Panc1 (cell line): ENCODE measurements at regions not wholly inside any gene's neighbourhood (a gene's known extent, or its start where the extent isn't known, plus 50 kb on each side); places are given as distances from the start of the nearest gene placed in this dataset.

Experiments
- ATAC-seq: fragments of 200-7000 bp; cut with Tn5 transposase; 2 replicates; pipeline ENCODE4 v1.9.1; 2020; ENCODE audit warnings: mild to moderate bottlenecking, moderate library complexity
- BruUV-seq: library from RNA; stranded (reverse); fragments of 400-500 nt; replicated peaks from 2 replicates; lab custom pipeline; 2021; lab: Mats Ljungman, UMichigan
- CTCF ChIA-PET: fragments of 300-600 bp; sonication (Branson Sonifier 250); formaldehyde crosslinking; loops from one replicate; lab custom pipeline; 2022; ENCODE audit warnings: antibody characterized with exemption; lab: Charles Lee
- POLR2A ChIA-PET: fragments of 300-600 bp; sonication (Branson Sonifier 250); formaldehyde crosslinking; loops from one replicate; lab custom pipeline; 2022; ENCODE audit warnings: antibody characterized with exemption; lab: Charles Lee
- DNase-seq: peaks from one replicate; pipeline ENCODE4 v3.0.0-alpha.2; 2010; ENCODE audit warnings: low read depth, low spot score
- H3K27ac ChIP-seq: 2 replicates; pipeline ENCODE4 v1.5.1; 2011; ENCODE audit warnings: mild to moderate bottlenecking, low read length, inconsistent platforms
- H3K27me3 ChIP-seq: fragments of 200-500 bp; sonication (Bioruptor generic); 2 replicates; pipeline ENCODE4 v1.6.0; 2014; ENCODE audit warnings: low read length, inconsistent platforms; ENCODE audit not compliant: control insufficient read depth, insufficient read depth
- H3K36me3 ChIP-seq: fragments of 200-500 bp; sonication (Bioruptor generic); 2 replicates; pipeline ENCODE4 v1.5.1; 2014; ENCODE audit warnings: inconsistent platforms, mild to moderate bottlenecking, low read length, moderate library complexity; ENCODE audit not compliant: control insufficient read depth, insufficient read depth
- H3K4me1 ChIP-seq: 2 replicates; pipeline ENCODE4 v1.5.1; 2011; ENCODE audit warnings: inconsistent platforms, mild to moderate bottlenecking, low read length, moderate library complexity; ENCODE audit not compliant: control insufficient read depth, insufficient read depth
- H3K4me3 ChIP-seq, 2 experiments: 2 replicates each; pipeline ENCODE4 v1.5.1; 2011 to 2012; ENCODE audit warnings: low read depth in 2 of 2, low read length in 2 of 2, mild to moderate bottlenecking in 2 of 2, inconsistent platforms in 1 of 2, moderate library complexity in 1 of 2
- H3K9me3 ChIP-seq: fragments of 200-500 bp; sonication (Bioruptor generic); 2 replicates; pipeline ENCODE4 v1.5.1; 2014; ENCODE audit warnings: low read depth, mild to moderate bottlenecking, inconsistent platforms, low read length, moderate library complexity; ENCODE audit not compliant: control insufficient read depth, insufficient read depth
- POLR2AphosphoS5 ChIP-seq: IDR thresholded peaks from 2 replicates; pipeline ENCODE4 v1.6.1; 2012; ENCODE audit warnings: mild to moderate bottlenecking, low read depth, low read length, moderate library complexity
- REST ChIP-seq, 2 experiments: IDR thresholded peaks; 2 replicates each; pipeline ENCODE4 v1.6.1; 2011 to 2012; ENCODE audit warnings: low read depth in 2 of 2, control low read depth in 1 of 2, low read length in 1 of 2, mild to moderate bottlenecking in 1 of 2, moderate library complexity in 1 of 2; ENCODE audit not compliant: insufficient read depth in 1 of 2
- SIN3A ChIP-seq: IDR thresholded peaks from 2 replicates; pipeline ENCODE4 v1.6.1; 2012; ENCODE audit warnings: low read depth, mild to moderate bottlenecking, low read length, moderate library complexity, borderline replicate concordance; ENCODE audit not compliant: insufficient read depth
- TCF7L2 ChIP-seq: IDR thresholded peaks from 2 replicates; pipeline ENCODE4 v1.6.1; 2011; ENCODE audit warnings: mild to moderate bottlenecking, low read depth, low read length, inconsistent platforms
- in situ Hi-C: cut with HindIII; loops from 2 replicates; pipeline ENCODE4 v1.10.0; 2016; ENCODE audit warnings: low sequenced_read_pairs, low pct_unique_long_range_greater_than_20kb
- intact Hi-C: fragments of 100-400 bp; cut with micrococcal nuclease; formaldehyde crosslinking; loops from one replicate; pipeline ENCODE4 v1.10.0; 2022; ENCODE audit not compliant: unreplicated experiment
- TF ChIP-seq, protein P1 (sequence below): fragments of 450-650 bp; IDR thresholded peaks from 2 replicates; pipeline ENCODE4 v1.5.1; 2017; ENCODE audit warnings: mild to moderate bottlenecking

DNA sequence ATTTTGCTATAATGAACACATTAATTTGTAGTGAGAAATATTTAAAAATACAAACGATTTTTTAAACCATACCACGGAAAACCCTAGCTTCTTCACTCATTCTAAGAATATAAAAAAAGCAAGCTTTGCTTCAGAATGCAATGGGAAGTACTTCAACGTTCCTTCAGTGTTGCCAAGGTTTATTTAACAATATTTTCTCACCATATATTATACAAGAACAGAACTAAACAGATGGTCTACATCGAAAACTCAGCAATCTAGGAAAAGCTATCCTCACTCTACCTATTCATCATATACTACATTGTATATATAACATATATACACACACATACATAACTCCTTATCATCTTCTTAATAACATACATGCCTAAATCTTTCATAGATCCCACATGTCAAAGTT, 1047.4 kb downstream of the IGSF11 start:
- ChIA-PET POLR2A (no interaction called here), CTCF (no interaction called here)
- Histone ChIP-seq H3K9me3 (no peaks in the 10 kb centered on the region), H3K27me3 (no peaks in the 10 kb centered on the region), H3K4me1 (no peaks in the 10 kb centered on the region), H3K27ac (no peak overlapping the region), H3K36me3 (no peaks in the 10 kb centered on the region; the same call in 1 of the 2 replicates), H3K4me3 (no peak overlapping the region)
- TF ChIP-seq SIN3A (no peak), POLR2AphosphoS5 (no peak), TCF7L2 (no peak), REST (IDR thresholded peaks at IDR 0.05; ENCODE audit: insufficient read depth in 1 of 2, low read depth in 2 of 2, low read length in 1 of 2) (no peak)
- TF ChIP-seq, protein P1, sequence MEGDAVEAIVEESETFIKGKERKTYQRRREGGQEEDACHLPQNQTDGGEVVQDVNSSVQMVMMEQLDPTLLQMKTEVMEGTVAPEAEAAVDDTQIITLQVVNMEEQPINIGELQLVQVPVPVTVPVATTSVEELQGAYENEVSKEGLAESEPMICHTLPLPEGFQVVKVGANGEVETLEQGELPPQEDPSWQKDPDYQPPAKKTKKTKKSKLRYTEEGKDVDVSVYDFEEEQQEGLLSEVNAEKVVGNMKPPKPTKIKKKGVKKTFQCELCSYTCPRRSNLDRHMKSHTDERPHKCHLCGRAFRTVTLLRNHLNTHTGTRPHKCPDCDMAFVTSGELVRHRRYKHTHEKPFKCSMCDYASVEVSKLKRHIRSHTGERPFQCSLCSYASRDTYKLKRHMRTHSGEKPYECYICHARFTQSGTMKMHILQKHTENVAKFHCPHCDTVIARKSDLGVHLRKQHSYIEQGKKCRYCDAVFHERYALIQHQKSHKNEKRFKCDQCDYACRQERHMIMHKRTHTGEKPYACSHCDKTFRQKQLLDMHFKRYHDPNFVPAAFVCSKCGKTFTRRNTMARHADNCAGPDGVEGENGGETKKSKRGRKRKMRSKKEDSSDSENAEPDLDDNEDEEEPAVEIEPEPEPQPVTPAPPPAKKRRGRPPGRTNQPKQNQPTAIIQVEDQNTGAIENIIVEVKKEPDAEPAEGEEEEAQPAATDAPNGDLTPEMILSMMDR = no peak
- intact Hi-C loops (no loop called here), in situ Hi-C loops (no loop called here)
- ATAC-seq (no peak), DNase-seq (no peak)
- BruUV-seq = no TSS peak

DNA sequence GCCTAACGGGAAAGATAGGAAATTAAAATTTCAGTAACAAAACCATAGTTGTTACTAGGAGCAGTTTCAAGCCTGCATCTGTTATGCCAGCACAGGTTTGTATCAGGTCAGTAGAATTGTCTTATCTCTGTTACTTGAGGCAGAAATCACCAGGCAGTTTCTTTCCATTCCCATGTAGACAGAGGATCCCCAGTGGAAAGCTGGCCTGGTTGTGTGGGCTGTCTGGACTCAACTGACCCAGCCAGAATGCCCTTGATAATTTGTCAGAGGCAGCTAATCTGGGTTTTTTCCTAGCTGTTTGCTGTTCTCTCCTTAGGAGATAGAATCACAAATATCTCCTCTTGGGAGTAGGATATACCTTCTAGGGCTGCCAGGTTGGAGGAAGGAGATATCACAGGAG, 1044.7 kb downstream of the IGSF11 start:
- Histone ChIP-seq H3K4me1 (no peaks in the 10 kb centered on the region), H3K4me3 (no peak overlapping the region), H3K36me3 (no peaks in the 10 kb centered on the region), H3K9me3 (no peaks in the 10 kb centered on the region), H3K27me3 (no peaks in the 10 kb centered on the region), H3K27ac (no peak overlapping the region)
- no peak for DNase-seq
- TF ChIP-seq TCF7L2 (no peak), SIN3A (no peak), POLR2AphosphoS5 (no peak), REST (IDR thresholded peaks at IDR 0.05; ENCODE audit: insufficient read depth in 1 of 2, low read depth in 2 of 2, low read length in 1 of 2) (no peak)
- TF ChIP-seq, protein P1 = no peak
- BruUV-seq = no TSS peak
- intact Hi-C loops (loop anchor here (10.0 kb wide), 2 partner anchors 635 to 1215 kb away; no protein-coding TSS in a partner anchor), in situ Hi-C loops (no loop called here)
- CTCF ChIA-PET = no interaction called here
- POLR2A ChIA-PET = no interaction called here
- no peak for ATAC-seq
